Calu3 (cell line): ENCODE measurements at regions not wholly inside any gene's neighbourhood (a gene's known extent, or its start where the extent isn't known, plus 50 kb on each side); places are given as distances from the start of the nearest gene placed in this dataset.

Experiments
- BruUV-seq: library from RNA; stranded (reverse); fragments of 400-500 nt; replicated peaks from 2 replicates; lab custom pipeline; 2021; lab: Mats Ljungman, UMichigan
- CTCF ChIA-PET: fragments of 300-600 bp; sonication (Branson Sonifier 250); formaldehyde crosslinking; loops from one replicate; lab custom pipeline; 2022; ENCODE audit warnings: antibody characterized with exemption; lab: Charles Lee
- DNase-seq: peaks from one replicate; pipeline ENCODE4 v3.0.0; 2022
- H3K27ac Mint-ChIP-seq: one replicate; pipeline ENCODE4 v1.8.0; 2022; ENCODE audit warnings: mixed read lengths; ENCODE audit not compliant: unreplicated experiment
- H3K27me3 Mint-ChIP-seq: one replicate; pipeline ENCODE4 v1.8.0; 2022; ENCODE audit warnings: mixed read lengths; ENCODE audit not compliant: unreplicated experiment
- H3K36me3 Mint-ChIP-seq: one replicate; pipeline ENCODE4 v1.8.0; 2022; ENCODE audit warnings: mild to moderate bottlenecking, moderate library complexity, mixed read lengths; ENCODE audit not compliant: insufficient read depth, unreplicated experiment
- H3K4me1 Mint-ChIP-seq: one replicate; pipeline ENCODE4 v1.8.0; 2022; ENCODE audit warnings: mild to moderate bottlenecking, low read depth, mixed read lengths; ENCODE audit not compliant: unreplicated experiment
- H3K4me3 Mint-ChIP-seq: one replicate; pipeline ENCODE4 v1.8.0; 2022; ENCODE audit warnings: mild to moderate bottlenecking, low read depth, moderate library complexity, mixed read lengths; ENCODE audit not compliant: unreplicated experiment
- H3K9me3 Mint-ChIP-seq: one replicate; pipeline ENCODE4 v1.8.0; 2022; ENCODE audit warnings: low read depth, mixed read lengths; ENCODE audit not compliant: unreplicated experiment
- intact Hi-C: fragments of 100-400 bp; cut with micrococcal nuclease; formaldehyde crosslinking; loops from one replicate; pipeline ENCODE4 v1.10.0; 2022; ENCODE audit not compliant: unreplicated experiment
- TF ChIP-seq, protein P1 (sequence below): fragments of 200-600 bp; IDR thresholded peaks from one replicate; pipeline ENCODE4 v1.8.0; 2022; ENCODE audit warnings: antibody characterized with exemption; ENCODE audit not compliant: unreplicated experiment

DNA sequence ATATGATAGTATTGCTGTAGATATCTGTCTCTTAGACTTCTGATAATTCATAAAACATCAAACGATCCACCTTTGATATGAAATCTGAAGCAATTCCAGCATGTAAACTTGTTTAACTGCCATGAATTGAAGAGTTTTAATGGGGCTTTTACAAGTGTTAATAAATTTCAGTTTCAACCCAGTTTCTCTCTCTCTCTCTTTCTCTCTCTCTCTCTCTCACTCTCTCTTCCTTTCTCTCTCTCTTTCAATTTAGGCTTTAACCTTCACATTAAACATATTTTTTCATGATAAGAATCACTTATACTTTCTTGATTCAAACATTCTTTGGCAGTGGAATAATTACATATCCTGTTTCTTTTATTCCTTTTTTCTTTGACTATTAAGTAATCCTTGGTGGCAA, 296.1 kb downstream of the EPHA4 start:
- Mint-ChIP-seq H3K36me3 (no peaks in the 10 kb centered on the region), H3K4me3 (no peak overlapping the region), H3K27me3 (no peaks in the 10 kb centered on the region), H3K9me3 (peaks cover 2% of the 10 kb centered on the region), H3K4me1 (no peaks in the 10 kb centered on the region), H3K27ac (no peak overlapping the region)
- BruUV-seq = no TSS peak
- intact Hi-C loops = no loop called here
- CTCF ChIA-PET = no interaction called here
- no peak for DNase-seq
- TF ChIP-seq, protein P1, sequence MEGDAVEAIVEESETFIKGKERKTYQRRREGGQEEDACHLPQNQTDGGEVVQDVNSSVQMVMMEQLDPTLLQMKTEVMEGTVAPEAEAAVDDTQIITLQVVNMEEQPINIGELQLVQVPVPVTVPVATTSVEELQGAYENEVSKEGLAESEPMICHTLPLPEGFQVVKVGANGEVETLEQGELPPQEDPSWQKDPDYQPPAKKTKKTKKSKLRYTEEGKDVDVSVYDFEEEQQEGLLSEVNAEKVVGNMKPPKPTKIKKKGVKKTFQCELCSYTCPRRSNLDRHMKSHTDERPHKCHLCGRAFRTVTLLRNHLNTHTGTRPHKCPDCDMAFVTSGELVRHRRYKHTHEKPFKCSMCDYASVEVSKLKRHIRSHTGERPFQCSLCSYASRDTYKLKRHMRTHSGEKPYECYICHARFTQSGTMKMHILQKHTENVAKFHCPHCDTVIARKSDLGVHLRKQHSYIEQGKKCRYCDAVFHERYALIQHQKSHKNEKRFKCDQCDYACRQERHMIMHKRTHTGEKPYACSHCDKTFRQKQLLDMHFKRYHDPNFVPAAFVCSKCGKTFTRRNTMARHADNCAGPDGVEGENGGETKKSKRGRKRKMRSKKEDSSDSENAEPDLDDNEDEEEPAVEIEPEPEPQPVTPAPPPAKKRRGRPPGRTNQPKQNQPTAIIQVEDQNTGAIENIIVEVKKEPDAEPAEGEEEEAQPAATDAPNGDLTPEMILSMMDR = no peak

GRCh38 chr2:221276601-221277000, 295.5 kb downstream of the EPHA4 start:
- DNase-seq = no peak
- no peaks in the 10 kb centered on the region for H3K9me3 Mint-ChIP-seq
- no peak overlapping the region for H3K4me3 Mint-ChIP-seq
- intact Hi-C loops = no loop called here
- TF ChIP-seq, protein P1 = no peak
- H3K4me1 Mint-ChIP-seq = no peaks in the 10 kb centered on the region
- no TSS peak for BruUV-seq
- no peaks in the 10 kb centered on the region for H3K27me3 Mint-ChIP-seq
- CTCF ChIA-PET = no interaction called here
- no peak overlapping the region for H3K27ac Mint-ChIP-seq
- no peaks in the 10 kb centered on the region for H3K36me3 Mint-ChIP-seq

DNA sequence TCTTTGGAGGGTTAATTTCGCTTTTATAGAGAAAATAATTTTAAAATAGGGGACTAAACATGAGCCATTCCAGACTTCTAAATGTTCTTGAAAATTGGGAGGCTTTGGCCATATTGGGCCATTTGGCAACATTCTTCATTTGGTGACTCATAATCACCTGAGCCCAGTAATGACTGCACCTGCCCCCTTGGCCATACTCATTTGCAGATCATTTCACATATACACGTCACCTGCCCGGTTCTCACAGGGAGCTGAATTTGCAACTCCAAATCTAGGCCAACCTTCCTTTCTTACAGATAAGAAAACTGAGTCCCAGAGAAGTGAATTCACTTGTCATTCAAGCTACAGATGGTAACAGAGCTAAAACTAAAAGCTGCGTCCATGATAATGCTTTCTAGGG, 289.7 kb downstream of the EPHA4 start:
- Mint-ChIP-seq H3K9me3 (no peaks in the 10 kb centered on the region), H3K4me3 (no peak overlapping the region), H3K36me3 (no peaks in the 10 kb centered on the region), H3K27me3 (no peaks in the 10 kb centered on the region), H3K27ac (no peak overlapping the region), H3K4me1 (no peaks in the 10 kb centered on the region)
- CTCF ChIA-PET = no interaction called here
- no TSS peak for BruUV-seq
- TF ChIP-seq, protein P1 = no peak
- no peak for DNase-seq
- intact Hi-C loops = no loop called here

DNA sequence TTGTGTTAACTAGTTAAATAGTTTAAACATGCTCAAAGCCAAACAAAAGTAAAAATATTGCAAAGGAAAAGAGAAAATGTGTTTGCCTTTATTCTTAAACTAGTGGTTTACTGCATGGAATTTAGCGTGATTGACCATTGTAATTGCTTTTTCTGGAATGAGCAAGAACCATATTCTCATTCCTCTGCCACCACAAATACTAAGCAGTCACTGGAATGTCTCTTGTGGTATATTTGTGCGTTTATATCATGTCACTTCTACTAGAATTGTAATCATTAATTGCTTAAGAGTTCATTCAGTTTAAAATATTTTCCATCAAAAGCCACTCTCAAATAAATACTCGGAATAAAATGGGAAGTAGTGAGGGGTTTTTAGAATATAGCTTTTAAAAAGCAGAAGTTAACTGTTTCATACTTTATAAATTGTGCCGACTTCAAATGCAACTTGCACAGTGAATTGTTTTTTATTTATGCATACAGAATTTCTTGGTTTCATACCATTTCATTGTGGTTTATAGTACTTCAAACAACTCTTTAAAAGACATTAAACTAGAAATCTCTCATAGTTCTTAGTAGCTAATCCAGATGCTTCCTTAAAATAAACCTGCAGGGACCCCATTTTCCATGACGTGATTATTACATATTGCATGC, 288.1 kb downstream of the EPHA4 start:
- Mint-ChIP-seq H3K27ac (no peak overlapping the region), H3K27me3 (no peaks in the 10 kb centered on the region), H3K4me3 (no peak overlapping the region), H3K4me1 (no peaks in the 10 kb centered on the region), H3K36me3 (no peaks in the 10 kb centered on the region), H3K9me3 (peaks cover 3% of the 10 kb centered on the region)
- intact Hi-C loops = no loop called here
- CTCF ChIA-PET = no interaction called here
- TF ChIP-seq, protein P1 = no peak
- no TSS peak for BruUV-seq
- no peak for DNase-seq
